Stimulated activated naive CD8-positive, alpha-beta T cell treated with anti-CD3 and anti-CD28 coated beads, Interleukin-15, Interleukin-2, amounts not matched to agents 100 ng/mL and 50 ng/mL, for 24 hours (primary cell): ENCODE measurements at regions not wholly inside any gene's neighbourhood (a gene's known extent, or its start where the extent isn't known, plus 50 kb on each side); places are given as distances from the start of the nearest gene placed in this dataset.

Source experiments
- H3K27ac Mint-ChIP-seq: one replicate; pipeline ENCODE4 v1.8.0; 2021; ENCODE audit warnings: mild to moderate bottlenecking, mixed read lengths
- H3K27me3 Mint-ChIP-seq: one replicate; pipeline ENCODE4 v1.8.0; 2021; ENCODE audit warnings: mixed read lengths
- H3K36me3 Mint-ChIP-seq: one replicate; pipeline ENCODE4 v1.8.0; 2021; ENCODE audit warnings: low read depth, mixed read lengths
- H3K4me1 Mint-ChIP-seq: one replicate; pipeline ENCODE4 v1.8.0; 2021; ENCODE audit warnings: low read depth, mixed read lengths
- H3K4me3 Mint-ChIP-seq: one replicate; pipeline ENCODE4 v1.8.0; 2021; ENCODE audit warnings: mild to moderate bottlenecking, mixed read lengths
- H3K9me3 Mint-ChIP-seq: one replicate; pipeline ENCODE4 v1.8.0; 2021; ENCODE audit warnings: mixed read lengths

GRCh38 chr2:216909541-216910210, 49.8 kb upstream of the TNP1 start:
- Mint-ChIP-seq H3K36me3 (no peaks in the 10 kb centered on the region), H3K27me3 (no peaks in the 10 kb centered on the region), H3K4me3 (no peak overlapping the region), H3K9me3 (no peaks in the 10 kb centered on the region), H3K27ac (no peak overlapping the region), H3K4me1 (no peaks in the 10 kb centered on the region)
